ENCODE measurements at regions not wholly inside any gene's neighbourhood (a gene's known extent, or its start where the extent isn't known, plus 50 kb on each side); places are given as distances from the start of the nearest gene placed in this dataset.

DNA sequence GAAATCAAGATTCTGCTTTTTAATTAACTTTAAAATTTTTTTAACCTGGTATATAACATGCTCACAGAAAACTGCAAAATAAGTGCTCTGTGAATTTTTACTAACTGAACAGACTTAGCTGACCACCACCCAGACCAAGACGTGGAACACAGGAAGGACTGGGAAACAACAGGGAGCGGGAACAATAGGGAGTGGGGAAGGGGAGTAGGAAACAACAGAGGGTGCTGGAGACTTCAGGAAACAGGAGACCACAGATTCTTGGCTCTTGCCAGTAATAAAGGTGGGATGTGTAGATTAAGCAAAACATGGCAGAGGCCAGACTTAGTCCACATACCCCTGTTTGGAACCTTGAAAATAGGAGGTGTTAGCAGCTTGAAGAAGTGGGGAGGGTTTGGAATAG lies 51.4 kb upstream of the TMCC3 start:
- TF ChIP-seq, protein P1, sequence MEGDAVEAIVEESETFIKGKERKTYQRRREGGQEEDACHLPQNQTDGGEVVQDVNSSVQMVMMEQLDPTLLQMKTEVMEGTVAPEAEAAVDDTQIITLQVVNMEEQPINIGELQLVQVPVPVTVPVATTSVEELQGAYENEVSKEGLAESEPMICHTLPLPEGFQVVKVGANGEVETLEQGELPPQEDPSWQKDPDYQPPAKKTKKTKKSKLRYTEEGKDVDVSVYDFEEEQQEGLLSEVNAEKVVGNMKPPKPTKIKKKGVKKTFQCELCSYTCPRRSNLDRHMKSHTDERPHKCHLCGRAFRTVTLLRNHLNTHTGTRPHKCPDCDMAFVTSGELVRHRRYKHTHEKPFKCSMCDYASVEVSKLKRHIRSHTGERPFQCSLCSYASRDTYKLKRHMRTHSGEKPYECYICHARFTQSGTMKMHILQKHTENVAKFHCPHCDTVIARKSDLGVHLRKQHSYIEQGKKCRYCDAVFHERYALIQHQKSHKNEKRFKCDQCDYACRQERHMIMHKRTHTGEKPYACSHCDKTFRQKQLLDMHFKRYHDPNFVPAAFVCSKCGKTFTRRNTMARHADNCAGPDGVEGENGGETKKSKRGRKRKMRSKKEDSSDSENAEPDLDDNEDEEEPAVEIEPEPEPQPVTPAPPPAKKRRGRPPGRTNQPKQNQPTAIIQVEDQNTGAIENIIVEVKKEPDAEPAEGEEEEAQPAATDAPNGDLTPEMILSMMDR (IDR thresholded peaks at IDR 0.05 in 4 of 5, conservative IDR thresholded peaks at IDR 0.05 in 1 of 5) = no peak
- no peak for TF ChIP-seq POLR2A (IDR thresholded peaks at IDR 0.05)

Data from gastrocnemius medialis (tissue), 4 donors.